Right atrium auricular region (tissue), 2 donors: ENCODE measurements at regions not wholly inside any gene's neighbourhood (a gene's known extent, or its start where the extent isn't known, plus 50 kb on each side); places are given as distances from the start of the nearest gene placed in this dataset.

Experiments used
- DNase-seq: peaks from one replicate; pipeline ENCODE4 v3.0.0-alpha.2; 2019; ENCODE audit warnings: low spot score
- H3K27ac ChIP-seq, 2 donors: fragments of 200-600 bp; sonication (generic); 1 replicate in 1 of 2; 2 replicates in 1 of 2; pipeline ENCODE4 v1.5.1; 2016 to 2019
- H3K27me3 ChIP-seq, 2 donors: fragments of 200-600 bp; sonication (generic); one replicate each; pipeline versions ENCODE4 v1.5.1 to v1.6.0; 2017 to 2019
- H3K36me3 ChIP-seq: fragments of 200-600 bp; sonication (generic); one replicate; pipeline ENCODE4 v1.5.1; 2016
- H3K4me1 ChIP-seq, 2 donors: fragments of 200-600 bp; sonication (generic); one replicate each; pipeline versions ENCODE4 v1.5.1 to v1.6.0; 2017 to 2019
- H3K4me3 ChIP-seq, 2 donors: fragments of 200-600 bp; sonication (generic); 1 replicate in 1 of 2; 2 replicates in 1 of 2; pipeline ENCODE4 v1.5.1; 2017 to 2019; ENCODE audit warnings: mild to moderate bottlenecking in 1 of 2, moderate library complexity in 1 of 2
- H3K9me3 ChIP-seq, 2 donors: fragments of 200-600 bp; sonication (generic); one replicate each; pipeline ENCODE4 v1.5.1; 2019
- CTCF ChIP-seq, 2 donors: fragments of 200-600 bp; sonication (generic); IDR thresholded peaks; one replicate each; pipeline ENCODE4 v1.5.1; 2019; ENCODE audit warnings: antibody characterized with exemption in 2 of 2

- Histone ChIP-seq H3K27ac (no peak overlapping the region), H3K9me3 (no peaks in the 10 kb centered on the region), H3K36me3 (no peaks in the 10 kb centered on the region), H3K27me3 (no peaks in the 10 kb centered on the region), H3K4me1 (no peaks in the 10 kb centered on the region), H3K4me3 (no peak overlapping the region)
- DNase-seq = no peak
- TF ChIP-seq CTCF (IDR thresholded peaks at IDR 0.05) = no peak
Observed at GRCh38 chr2:5442736-5443135, 249.4 kb upstream of the SOX11 start.

- TF ChIP-seq CTCF (IDR thresholded peaks at IDR 0.05) = no peak
- H3K9me3 ChIP-seq = no peaks in the 10 kb centered on the region
Observed at GRCh38 chr2:5444168-5444567, 248.0 kb upstream of the SOX11 start.

GRCh38 chr2:5444854-5445253, 247.3 kb upstream of the SOX11 start:
- no peak for DNase-seq
- no peaks in the 10 kb centered on the region for H3K36me3 ChIP-seq
- no peak overlapping the region for H3K4me3 ChIP-seq
- H3K27me3 ChIP-seq = no peaks in the 10 kb centered on the region
- H3K27ac ChIP-seq = no peak overlapping the region
- no peak for TF ChIP-seq CTCF (IDR thresholded peaks at IDR 0.05)
- no peaks in the 10 kb centered on the region for H3K9me3 ChIP-seq
- no peaks in the 10 kb centered on the region for H3K4me1 ChIP-seq

More at GRCh38 chr2:5444168-5444567, 248.0 kb upstream of the SOX11 start:
- H3K4me3 ChIP-seq = no peak overlapping the region
- no peaks in the 10 kb centered on the region for H3K27me3 ChIP-seq
- no peaks in the 10 kb centered on the region for H3K4me1 ChIP-seq
- no peak for DNase-seq
- H3K27ac ChIP-seq = no peak overlapping the region
- no peaks in the 10 kb centered on the region for H3K36me3 ChIP-seq

GRCh38 chr2:5449867-5450266, 242.3 kb upstream of the SOX11 start:
- H3K4me3 ChIP-seq = no peak overlapping the region
- DNase-seq = no peak
- no peaks in the 10 kb centered on the region for H3K36me3 ChIP-seq
- no peaks in the 10 kb centered on the region for H3K9me3 ChIP-seq
- no peaks in the 10 kb centered on the region for H3K4me1 ChIP-seq
- H3K27ac ChIP-seq = no peak overlapping the region
- H3K27me3 ChIP-seq = no peaks in the 10 kb centered on the region
- no peak for TF ChIP-seq CTCF (IDR thresholded peaks at IDR 0.05)

GRCh38 chr2:5453220-5454050, 238.7 kb upstream of the SOX11 start:
- TF ChIP-seq CTCF (IDR thresholded peaks at IDR 0.05) = no peak
- H3K27ac ChIP-seq = no peak overlapping the region
- no peaks in the 10 kb centered on the region for H3K27me3 ChIP-seq
- H3K4me3 ChIP-seq = no peak overlapping the region
- no peak for DNase-seq
- H3K36me3 ChIP-seq = no peaks in the 10 kb centered on the region
- H3K9me3 ChIP-seq = no peaks in the 10 kb centered on the region
- no peaks in the 10 kb centered on the region for H3K4me1 ChIP-seq

- TF ChIP-seq CTCF (IDR thresholded peaks at IDR 0.05) = no peak
- no peak for DNase-seq
- Histone ChIP-seq H3K27me3 (no peaks in the 10 kb centered on the region), H3K27ac (no peak overlapping the region), H3K36me3 (no peaks in the 10 kb centered on the region), H3K9me3 (no peaks in the 10 kb centered on the region), H3K4me3 (no peak overlapping the region), H3K4me1 (no peaks in the 10 kb centered on the region)
Observed at GRCh38 chr2:5454051-5454390, 238.2 kb upstream of the SOX11 start.
